K562 (cell line): ENCODE measurements at regions not wholly inside any gene's neighbourhood (a gene's known extent, or its start where the extent isn't known, plus 50 kb on each side); places are given as distances from the start of the nearest gene placed in this dataset.

Experiments
- ATAC-seq: fragments of 200-7000 bp; cut with Tn5 transposase; 3 replicates; pipeline ENCODE4 v1.9.1; 2020; ENCODE audit warnings: moderate library complexity
- BruUV-seq: library from RNA; stranded (reverse); fragments of 400-500 nt; replicated peaks from 2 replicates; lab custom pipeline; 2021; lab: Mats Ljungman, UMichigan
- CTCF ChIA-PET: fragments of 300-600 bp; formaldehyde crosslinking; extraction: SDS; loops from one replicate; lab custom pipeline; 2021; ENCODE audit warnings: low intra/inter-chr PET ratio; lab: Yijun Ruan, JAX
- POLR2A ChIA-PET: fragments of 300-600, 350-650 bp; sonication (Branson Sonifier 250); formaldehyde crosslinking; extraction: SDS; loops from one replicate; lab custom pipeline; 2021; ENCODE audit warnings: antibody characterized with exemption, inconsistent platforms; lab: Yijun Ruan, JAX
- DNase-seq, 4 experiments: peaks; one replicate each; pipeline versions ENCODE4 v3.0.0 to v3.0.0-alpha.2; 2011 to 2018; ENCODE audit warnings: low spot score in 3 of 4, mixed read lengths in 3 of 4; ENCODE audit errors: extremely low read depth in 1 of 4
- FAIRE-seq: peaks from 2 replicates; lab custom pipeline; 2011; peaks lifted over from hg19 to GRCh38; lab: Jason Lieb, UNC
- H2AFZ ChIP-seq: 2 replicates; pipeline ENCODE4 v1.6.0; 2011; ENCODE audit warnings: low read depth, low read length, control low read depth, inconsistent platforms
- H3K27ac ChIP-seq: fragments of 200-600 bp; 3 replicates; pipeline ENCODE4 v1.8.0; 2011; ENCODE audit warnings: low read depth, mild to moderate bottlenecking, control low read depth, inconsistent platforms, low read length, moderate library complexity, mixed read lengths; ENCODE audit errors: extremely low read depth
- H3K27me3 ChIP-seq, 2 experiments: fragments of 300-600 bp in 1 of 2; 2 replicates in 1 of 2; 3 replicates in 1 of 2; pipeline versions ENCODE4 v1.6.0 to v1.8.0; 2011; ENCODE audit warnings: inconsistent platforms in 2 of 2, low read length in 2 of 2, mild to moderate bottlenecking in 1 of 2, mixed read lengths in 1 of 2, moderate library complexity in 1 of 2; ENCODE audit not compliant: control insufficient read depth in 2 of 2, insufficient read depth in 2 of 2
- H3K36me3 ChIP-seq: fragments of 300-600 bp; 3 replicates; pipeline ENCODE4 v1.8.0; 2011; ENCODE audit warnings: mild to moderate bottlenecking, low read length, inconsistent platforms; ENCODE audit not compliant: control insufficient read depth, insufficient read depth
- H3K4me1 ChIP-seq, 2 experiments: fragments of 200-600 bp in 1 of 2; replicated peaks in 1 of 2; 2 replicates in 1 of 2; 3 replicates in 1 of 2; pipeline versions ENCODE4 v1.5.1 to v1.8.0; 2011; ENCODE audit warnings: inconsistent platforms in 2 of 2, low read length in 2 of 2, mild to moderate bottlenecking in 1 of 2, mixed read lengths in 1 of 2, moderate library complexity in 1 of 2; ENCODE audit not compliant: control insufficient read depth in 2 of 2, insufficient read depth in 2 of 2
- H3K4me2 ChIP-seq: 2 replicates; pipeline ENCODE4 v1.6.1; 2011; ENCODE audit warnings: low read length, control low read depth, inconsistent platforms, mixed read lengths; ENCODE audit not compliant: insufficient read depth
- H3K4me3 ChIP-seq: fragments of 200-600 bp; sonication (generic), shearing (Covaris generic); 2 replicates; pipeline ENCODE4 v1.5.1; 2016; ENCODE audit warnings: control low read depth, inconsistent platforms
- H3K79me2 ChIP-seq: fragments of 200-600 bp; 3 replicates; pipeline ENCODE4 v1.8.0; 2011; ENCODE audit warnings: low read length, inconsistent platforms; ENCODE audit not compliant: control insufficient read depth, insufficient read depth
- H3K9ac ChIP-seq, 2 experiments: 2 replicates each; pipeline versions ENCODE4 v1.6.0 to v1.6.1; 2011; ENCODE audit warnings: low read depth in 2 of 2, low read length in 2 of 2, control low read depth in 1 of 2, inconsistent platforms in 1 of 2, mild to moderate bottlenecking in 1 of 2, mixed read lengths in 1 of 2; ENCODE audit not compliant: insufficient read depth in 1 of 2
- H3K9me1 ChIP-seq: one replicate; pipeline ENCODE4 v1.6.0; 2011; ENCODE audit warnings: inconsistent platforms, mild to moderate bottlenecking, low read length, moderate library complexity; ENCODE audit not compliant: control insufficient read depth, insufficient read depth
- H3K9me3 ChIP-seq: replicated peaks from 2 replicates; pipeline ENCODE4 v1.5.1; 2011; ENCODE audit warnings: low read depth, low read length, inconsistent platforms; ENCODE audit not compliant: control insufficient read depth, insufficient read depth
- H4K20me1 ChIP-seq: replicated peaks from 2 replicates; pipeline ENCODE4 v1.6.1; 2011; ENCODE audit warnings: low read length, inconsistent platforms, mixed read lengths; ENCODE audit not compliant: control insufficient read depth, insufficient read depth
- KDM5B ChIP-seq: fragments of 200-600 bp; sonication (generic); IDR thresholded peaks from 2 replicates; pipeline ENCODE4 v1.6.1; 2012; ENCODE audit warnings: low read depth, mild to moderate bottlenecking, moderate library complexity, low read length, control low read depth, inconsistent platforms; ENCODE audit not compliant: insufficient replicate concordance
- RFX5 ChIP-seq: IDR thresholded peaks from 2 replicates; pipeline ENCODE4 v1.6.1; 2011; ENCODE audit warnings: low read depth, mild to moderate bottlenecking, improper control_type of control experiment, low read length
- WGBS: fragments of 100-300 bp; shearing (Covaris generic); methylation state at CpG from one replicate; pipeline ENCODE4 v1.1.6; 2016; ENCODE audit warnings: low coverage, mixed read lengths; ENCODE audit not compliant: insufficient coverage; ENCODE audit errors: missing lambda C conversion rate; 5-methylcytosine and 5-hydroxymethylcytosine counted together
- in situ Hi-C: fragments of 300-500 bp; cut with MboI; formaldehyde crosslinking; loops from 4 replicates; pipeline ENCODE4 v1.15.0; 2018; ENCODE audit warnings: inconsistent platforms, mixed read lengths
- intact Hi-C: fragments of 100-400 bp; cut with micrococcal nuclease; formaldehyde crosslinking; loops from 2 replicates; pipeline ENCODE4 v1.14.2; 2022
- TF ChIP-seq, protein P1 (sequence below): fragments of 200-800 bp; sonication (Bioruptor generic); IDR thresholded peaks from 2 replicates; pipeline ENCODE4 v1.6.1; 2017; ENCODE audit warnings: missing genetic modification characterization, missing compliant biosample characterization

GRCh38 chr15:89406218-89406939, 71.8 kb upstream of the POLG start:
- ChIA-PET POLR2A (no interaction called here), CTCF (no interaction called here)
- no peak for DNase-seq
- no peaks in the 10 kb centered on the region for H3K79me2 ChIP-seq
- 5% methylated on average over 45 of the region's 45 CpGs for WGBS
- peaks cover 0 to 28% of the 10 kb centered on the region in 2 experiments; a peak in 2 of 5 replicates for H3K4me1 ChIP-seq
- TF ChIP-seq, protein P1, sequence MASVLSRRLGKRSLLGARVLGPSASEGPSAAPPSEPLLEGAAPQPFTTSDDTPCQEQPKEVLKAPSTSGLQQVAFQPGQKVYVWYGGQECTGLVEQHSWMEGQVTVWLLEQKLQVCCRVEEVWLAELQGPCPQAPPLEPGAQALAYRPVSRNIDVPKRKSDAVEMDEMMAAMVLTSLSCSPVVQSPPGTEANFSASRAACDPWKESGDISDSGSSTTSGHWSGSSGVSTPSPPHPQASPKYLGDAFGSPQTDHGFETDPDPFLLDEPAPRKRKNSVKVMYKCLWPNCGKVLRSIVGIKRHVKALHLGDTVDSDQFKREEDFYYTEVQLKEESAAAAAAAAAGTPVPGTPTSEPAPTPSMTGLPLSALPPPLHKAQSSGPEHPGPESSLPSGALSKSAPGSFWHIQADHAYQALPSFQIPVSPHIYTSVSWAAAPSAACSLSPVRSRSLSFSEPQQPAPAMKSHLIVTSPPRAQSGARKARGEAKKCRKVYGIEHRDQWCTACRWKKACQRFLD (CRISPR knock-in tag), result no peak
- TF ChIP-seq RFX5, result no peak
- no peak for TF ChIP-seq KDM5B
- no peak overlapping the region for H3K4me2 ChIP-seq
- no peak for FAIRE-seq
- no TSS peak for BruUV-seq
- peaks cover 54 to 70% of the 10 kb centered on the region in 2 experiments for H3K27me3 ChIP-seq
- ATAC-seq, result no peak
- in situ Hi-C loops, result loop anchor here (5.0 kb wide), 1 partner anchor 44 kb away; no protein-coding TSS in a partner anchor
- peaks cover 11% of the 10 kb centered on the region; the same call in 1 of the 2 replicates for H4K20me1 ChIP-seq
- H3K36me3 ChIP-seq, result no peaks in the 10 kb centered on the region
- no peak overlapping the region for H3K4me3 ChIP-seq
- H3K9ac ChIP-seq, result no peak overlapping the region
- no peak overlapping the region for H3K27ac ChIP-seq
- no peak overlapping the region for H2AFZ ChIP-seq
- H3K9me1 ChIP-seq, result no peaks in the 10 kb centered on the region
- no peaks in the 10 kb centered on the region for H3K9me3 ChIP-seq
- intact Hi-C loops, result no loop called here
